GM12891 (cell line): ENCODE measurements at regions not wholly inside any gene's neighbourhood (a gene's known extent, or its start where the extent isn't known, plus 50 kb on each side); places are given as distances from the start of the nearest gene placed in this dataset.

Experiments
- DNase-seq: peaks from one replicate; pipeline ENCODE4 v3.0.0; 2011; ENCODE audit warnings: low spot score; ENCODE audit not compliant: insufficient read length
- FAIRE-seq: peaks from 2 replicates; lab custom pipeline; 2011; peaks lifted over from hg19 to GRCh38; lab: Jason Lieb, UNC
- PAX5 ChIP-seq: IDR thresholded peaks from 2 replicates; pipeline ENCODE4 v1.6.1; 2011; ENCODE audit warnings: low read length, moderate library complexity, mild to moderate bottlenecking; ENCODE audit not compliant: insufficient read depth, severe bottlenecking
- POLR2A ChIP-seq: IDR thresholded peaks from 2 replicates; pipeline ENCODE4 v1.6.1; 2011; ENCODE audit warnings: low read depth, low read length, control low read depth
- POLR2AphosphoS5 ChIP-seq: IDR thresholded peaks from 2 replicates; pipeline ENCODE4 v1.6.1; 2011; ENCODE audit warnings: low read depth, low read length, control low read depth
- POU2F2 ChIP-seq: IDR thresholded peaks from 2 replicates; pipeline ENCODE4 v1.6.1; 2011; ENCODE audit warnings: low read depth, mild to moderate bottlenecking, control low read depth, low read length, moderate library complexity
- SPI1 ChIP-seq: IDR thresholded peaks from 2 replicates; pipeline ENCODE4 v1.6.1; 2011; ENCODE audit warnings: low read depth, low read length, control low read depth
- TAF1 ChIP-seq: IDR thresholded peaks from 2 replicates; pipeline ENCODE4 v1.6.1; 2011; ENCODE audit warnings: low read depth, low read length, control low read depth

- DNase-seq (no peak), FAIRE-seq (no peak)
- TF ChIP-seq SPI1 = no peak
- TF ChIP-seq TAF1 = no peak
- no peak for TF ChIP-seq POLR2A
- TF ChIP-seq POLR2AphosphoS5 = no peak
- TF ChIP-seq PAX5 = no peak
- TF ChIP-seq POU2F2 = no peak
Observed at GRCh38 chr10:131452926-131453720, 141.6 kb upstream of the TCERG1L start.

GRCh38 chr10:131453721-131454634 lies 142.5 kb upstream of the TCERG1L start:
- FAIRE-seq (no peak), DNase-seq (peak; percentile 58)
- TF ChIP-seq PAX5 = no peak
- no peak for TF ChIP-seq TAF1
- no peak for TF ChIP-seq POU2F2
- TF ChIP-seq POLR2A = no peak
- no peak for TF ChIP-seq POLR2AphosphoS5
- TF ChIP-seq SPI1 = no peak

GRCh38 chr10:131456411-131456810 lies 144.9 kb upstream of the TCERG1L start:
- no peak for DNase-seq
- FAIRE-seq = no peak

GRCh38 chr10:131461093-131461492 lies 149.6 kb upstream of the TCERG1L start:
- FAIRE-seq = no peak
- TF ChIP-seq POLR2A = no peak
- no peak for TF ChIP-seq POU2F2
- no peak for TF ChIP-seq TAF1
- TF ChIP-seq POLR2AphosphoS5 = no peak
- no peak for TF ChIP-seq SPI1
- TF ChIP-seq PAX5 = no peak
- no peak for DNase-seq

More at GRCh38 chr10:131456411-131456810, 144.9 kb upstream of the TCERG1L start:
- no peak for TF ChIP-seq POLR2AphosphoS5
- no peak for TF ChIP-seq PAX5
- no peak for TF ChIP-seq POU2F2
- TF ChIP-seq TAF1 = no peak
- no peak for TF ChIP-seq SPI1
- TF ChIP-seq POLR2A = no peak

GRCh38 chr10:131464789-131465188 lies 153.3 kb upstream of the TCERG1L start:
- TF ChIP-seq PAX5 (no peak), POLR2AphosphoS5 (no peak), SPI1 (no peak), TAF1 (no peak), POU2F2 (no peak), POLR2A (no peak)
- DNase-seq (no peak), FAIRE-seq (no peak)

GRCh38 chr10:131469551-131469950 lies 158.0 kb upstream of the TCERG1L start:
- TF ChIP-seq POU2F2 (no peak), PAX5 (no peak), SPI1 (no peak), POLR2AphosphoS5 (no peak), POLR2A (no peak), TAF1 (no peak)
- DNase-seq (no peak), FAIRE-seq (no peak)

- DNase-seq (no peak), FAIRE-seq (no peak)
- TF ChIP-seq SPI1 (no peak), POLR2AphosphoS5 (no peak), PAX5 (no peak), TAF1 (no peak), POLR2A (no peak), POU2F2 (no peak)
Observed at GRCh38 chr10:131473645-131474044, 162.1 kb upstream of the TCERG1L start.

GRCh38 chr10:131474416-131474815 lies 162.9 kb upstream of the TCERG1L start:
- no peak for TF ChIP-seq SPI1
- TF ChIP-seq TAF1 = no peak
- no peak for TF ChIP-seq POLR2AphosphoS5
- no peak for TF ChIP-seq POU2F2
- no peak for TF ChIP-seq PAX5
- no peak for TF ChIP-seq POLR2A
- no peak for DNase-seq
- no peak for FAIRE-seq

GRCh38 chr10:131475043-131475442 lies 163.5 kb upstream of the TCERG1L start:
- DNase-seq = no peak
- FAIRE-seq = no peak

More at GRCh38 chr10:131475043-131475442, 163.5 kb upstream of the TCERG1L start:
- TF ChIP-seq POU2F2 = no peak
- no peak for TF ChIP-seq SPI1
- TF ChIP-seq POLR2A = no peak
- no peak for TF ChIP-seq TAF1
- no peak for TF ChIP-seq POLR2AphosphoS5
- TF ChIP-seq PAX5 = no peak
